GM13977 (cell line): ENCODE measurements at regions not wholly inside any gene's neighbourhood (a gene's known extent, or its start where the extent isn't known, plus 50 kb on each side); places are given as distances from the start of the nearest gene placed in this dataset.

Experiments
- DNase-seq: peaks from one replicate; pipeline ENCODE4 v3.0.0; 2012; ENCODE audit warnings: low spot score
- in situ Hi-C: fragments of 300-500 bp; cut with MboI; formaldehyde crosslinking; loops from one replicate; pipeline ENCODE4 v1.12.0; 2022; ENCODE audit warnings: low sequenced_read_pairs, low pct_unique_long_range_greater_than_20kb, mixed read lengths, inconsistent platforms; ENCODE audit not compliant: unreplicated experiment
- TF ChIP-seq, protein P1 (sequence below): IDR thresholded peaks from 2 replicates; pipeline ENCODE4 v1.5.1; 2012; ENCODE audit warnings: mild to moderate bottlenecking, control low read depth; ENCODE audit not compliant: insufficient read depth; ENCODE audit errors: extremely low read depth, missing control alignments

DNA sequence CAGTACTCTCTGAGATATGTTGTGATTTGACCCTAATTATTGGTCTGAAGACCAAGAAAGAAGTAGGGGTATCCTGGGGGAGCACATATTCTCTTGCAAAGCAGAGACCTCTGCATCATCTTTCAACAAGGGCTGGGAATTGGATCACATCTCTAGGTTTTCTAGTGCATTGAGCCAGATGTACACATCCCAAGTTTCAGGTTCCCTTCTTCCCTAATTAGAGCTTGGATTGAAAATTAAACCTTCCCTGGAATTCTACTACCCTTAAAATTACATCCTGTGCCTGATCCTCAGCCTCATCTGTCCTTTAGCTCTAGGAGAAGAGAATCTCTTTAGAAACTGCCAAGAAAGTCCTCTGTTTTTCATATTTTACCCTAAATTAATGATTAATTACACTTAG lies 839.6 kb downstream of the SLC6A15 start:
- TF ChIP-seq, protein P1, sequence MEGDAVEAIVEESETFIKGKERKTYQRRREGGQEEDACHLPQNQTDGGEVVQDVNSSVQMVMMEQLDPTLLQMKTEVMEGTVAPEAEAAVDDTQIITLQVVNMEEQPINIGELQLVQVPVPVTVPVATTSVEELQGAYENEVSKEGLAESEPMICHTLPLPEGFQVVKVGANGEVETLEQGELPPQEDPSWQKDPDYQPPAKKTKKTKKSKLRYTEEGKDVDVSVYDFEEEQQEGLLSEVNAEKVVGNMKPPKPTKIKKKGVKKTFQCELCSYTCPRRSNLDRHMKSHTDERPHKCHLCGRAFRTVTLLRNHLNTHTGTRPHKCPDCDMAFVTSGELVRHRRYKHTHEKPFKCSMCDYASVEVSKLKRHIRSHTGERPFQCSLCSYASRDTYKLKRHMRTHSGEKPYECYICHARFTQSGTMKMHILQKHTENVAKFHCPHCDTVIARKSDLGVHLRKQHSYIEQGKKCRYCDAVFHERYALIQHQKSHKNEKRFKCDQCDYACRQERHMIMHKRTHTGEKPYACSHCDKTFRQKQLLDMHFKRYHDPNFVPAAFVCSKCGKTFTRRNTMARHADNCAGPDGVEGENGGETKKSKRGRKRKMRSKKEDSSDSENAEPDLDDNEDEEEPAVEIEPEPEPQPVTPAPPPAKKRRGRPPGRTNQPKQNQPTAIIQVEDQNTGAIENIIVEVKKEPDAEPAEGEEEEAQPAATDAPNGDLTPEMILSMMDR, result no peak
- in situ Hi-C loops, result no loop called here
- DNase-seq, result no peak

DNA sequence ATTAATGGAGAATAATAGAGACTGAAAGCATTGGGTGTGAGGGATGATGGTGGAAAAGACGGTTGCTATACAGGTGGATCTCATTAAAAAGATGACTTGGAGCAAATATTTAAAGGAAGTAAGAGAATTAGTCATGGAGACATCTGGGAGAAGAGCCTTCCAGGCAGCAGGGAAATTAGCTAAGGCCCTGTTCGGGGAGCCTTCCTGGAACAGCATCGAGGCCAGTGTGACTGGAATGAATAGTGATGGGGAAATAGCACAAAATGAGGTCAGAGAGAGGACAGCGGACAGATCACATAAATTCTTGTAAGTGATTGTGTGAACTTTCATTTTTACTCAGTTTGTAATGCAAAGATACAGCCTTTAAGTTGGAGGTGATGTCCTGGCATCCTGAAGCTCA lies 842.3 kb downstream of the SLC6A15 start:
- in situ Hi-C loops, result no loop called here
- no peak for DNase-seq
- TF ChIP-seq, protein P1, result no peak

DNA sequence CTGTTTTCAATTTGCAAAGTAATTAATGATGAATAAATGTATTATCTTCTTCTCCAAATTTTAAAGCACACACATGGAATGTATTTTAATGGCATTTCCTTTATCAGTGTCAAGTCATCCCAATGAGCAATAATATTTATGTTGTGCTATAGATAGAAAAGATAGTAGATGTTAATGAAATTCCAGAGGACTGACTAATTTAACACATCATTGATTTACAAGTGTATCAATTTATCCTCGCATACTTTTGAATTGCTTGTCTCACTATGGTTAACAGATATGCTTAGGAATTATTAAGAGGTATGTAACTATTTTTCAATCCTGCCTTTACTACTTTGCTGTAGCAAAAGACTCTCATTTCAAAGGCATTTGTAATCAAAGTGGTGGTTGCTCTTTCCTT lies 842.9 kb downstream of the SLC6A15 start:
- TF ChIP-seq, protein P1, result no peak
- in situ Hi-C loops, result no loop called here
- no peak for DNase-seq

DNA sequence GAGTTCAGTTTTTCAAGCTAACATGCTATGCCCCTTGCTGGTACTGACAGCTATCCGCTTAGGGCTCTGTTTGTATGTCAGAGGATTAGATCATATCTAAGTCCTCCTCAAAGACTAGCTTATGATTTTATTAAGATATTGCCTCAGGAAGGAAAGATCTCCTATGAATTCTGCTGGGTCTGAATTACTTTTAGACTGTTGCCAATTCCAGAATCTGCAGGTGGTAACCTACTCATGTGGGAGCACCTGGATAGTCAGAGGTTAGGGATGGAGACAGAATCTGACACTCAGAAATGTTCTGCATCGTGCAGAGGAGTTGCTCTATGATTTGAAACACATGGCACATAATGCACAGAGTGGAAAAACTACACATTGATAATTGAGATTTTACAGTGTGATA lies 843.4 kb downstream of the SLC6A15 start:
- TF ChIP-seq, protein P1, result no peak
- in situ Hi-C loops, result no loop called here
- no peak for DNase-seq

DNA sequence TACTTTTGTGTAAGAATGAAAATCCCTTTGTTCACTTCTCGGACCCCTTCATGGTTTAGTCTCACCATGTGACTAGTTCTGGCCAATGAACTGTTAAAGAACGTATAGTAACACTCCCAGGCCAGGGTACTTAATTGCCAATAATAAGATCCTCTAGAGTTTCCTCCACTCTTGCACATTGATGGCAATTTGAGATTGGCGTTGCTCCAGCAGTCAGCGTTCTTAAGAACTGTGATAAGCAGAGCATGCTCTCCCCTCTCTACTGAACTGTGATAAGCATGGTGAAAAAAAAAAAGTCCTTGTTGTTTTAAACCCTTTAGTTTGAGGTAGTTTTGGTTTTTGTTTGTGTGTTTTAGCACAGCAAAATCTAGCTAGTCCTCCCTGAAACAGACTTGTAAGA lies 854.5 kb downstream of the SLC6A15 start:
- TF ChIP-seq, protein P1, result no peak
- in situ Hi-C loops, result no loop called here
- no peak for DNase-seq

DNA sequence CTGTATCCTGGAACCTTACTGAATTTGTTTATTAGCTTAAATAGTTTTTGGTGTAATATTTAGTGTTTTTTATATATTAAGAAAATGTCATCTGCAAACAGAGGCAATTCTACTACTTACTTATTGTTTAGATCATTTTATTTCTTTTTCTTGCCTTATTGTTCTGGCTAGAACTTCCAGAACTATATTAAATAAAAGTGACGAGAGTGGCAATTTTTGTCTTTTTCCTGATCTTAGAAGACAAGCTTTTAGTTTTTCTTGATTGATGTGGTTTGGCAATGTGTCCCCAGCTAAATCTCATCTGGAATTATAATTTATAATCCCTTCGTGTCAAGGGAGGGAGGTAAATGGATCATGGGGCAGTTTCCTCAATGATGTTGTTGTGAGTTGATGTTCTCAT lies 857.8 kb downstream of the SLC6A15 start:
- in situ Hi-C loops, result no loop called here
- TF ChIP-seq, protein P1, result no peak
- DNase-seq, result no peak

DNA sequence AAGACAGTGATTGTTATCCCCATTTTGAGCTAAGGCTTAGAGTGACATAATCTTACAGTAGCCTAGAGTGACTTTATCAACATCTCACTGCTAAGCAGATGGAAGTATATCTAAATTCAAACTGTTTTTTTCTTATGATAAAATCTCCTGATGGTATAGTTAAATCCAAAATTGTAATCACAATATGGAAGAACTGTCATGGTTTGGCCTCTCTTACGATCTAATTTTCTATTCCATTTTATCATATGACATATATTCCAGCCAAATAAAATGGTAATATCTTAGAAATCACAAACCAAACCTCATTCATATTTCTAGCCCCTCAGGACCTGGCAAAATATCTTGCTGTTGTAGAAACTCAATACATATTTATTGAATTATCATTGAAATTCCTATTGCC lies 864.7 kb downstream of the SLC6A15 start:
- TF ChIP-seq, protein P1, result no peak
- no peak for DNase-seq
- in situ Hi-C loops, result no loop called here
